Sigmoid colon (tissue), 6 donors: ENCODE measurements at regions not wholly inside any gene's neighbourhood (a gene's known extent, or its start where the extent isn't known, plus 50 kb on each side); places are given as distances from the start of the nearest gene placed in this dataset.
A peak's percentile ranks its signal among the peaks of the same experiment; 100 is the strongest.

ENCODE experiments used
- DNase-seq: peaks from one replicate; pipeline ENCODE4 v3.0.0-alpha.2; 2019
- H3K27ac ChIP-seq, 4 donors: fragments of 200-600 bp; sonication (generic); one replicate each; pipeline ENCODE4 v1.5.1; 2016 to 2019; ENCODE audit warnings: mild to moderate bottlenecking in 1 of 4
- H3K27me3 ChIP-seq, 3 donors: fragments of 200-600 bp; sonication (generic); one replicate each; pipeline ENCODE4 v1.5.1; 2019; ENCODE audit warnings: mild to moderate bottlenecking in 1 of 3
- H3K36me3 ChIP-seq, 4 donors: fragments of 200-600 bp; sonication (generic); one replicate each; pipeline ENCODE4 v1.5.1; 2016 to 2019
- H3K4me1 ChIP-seq, 4 donors: fragments of 200-600 bp; sonication (generic); one replicate each; pipeline ENCODE4 v1.5.1; 2017 to 2019
- H3K4me3 ChIP-seq, 4 donors: fragments of 200-600 bp; sonication (generic); one replicate each; pipeline ENCODE4 v1.5.1; 2017 to 2019; ENCODE audit warnings: mild to moderate bottlenecking in 2 of 4, moderate library complexity in 1 of 4
- H3K9me3 ChIP-seq, 4 donors: fragments of 200-600 bp in 3 of 4; sonication (generic) in 3 of 4; one replicate each; pipeline versions ENCODE4 v1.5.1 to v1.6.1; 2013 to 2019
- EP300 ChIP-seq, 4 donors: sonication (generic); formaldehyde crosslinking; IDR thresholded peaks; one replicate each; pipeline ENCODE4 v1.6.1; 2017; ENCODE audit warnings: antibody characterized with exemption in 4 of 4
- POLR2A ChIP-seq, 2 donors: fragments of 450-650 bp; IDR thresholded peaks; one replicate each; pipeline ENCODE4 v1.6.1; 2016; ENCODE audit warnings: antibody characterized with exemption in 2 of 2, mild to moderate bottlenecking in 2 of 2, moderate library complexity in 2 of 2
- POLR2AphosphoS5 ChIP-seq, 4 donors: sonication (generic); formaldehyde crosslinking; IDR thresholded peaks; one replicate each; pipeline ENCODE4 v1.6.1; 2017; ENCODE audit warnings: antibody characterized with exemption in 4 of 4
- WGBS, 2 donors: extraction: QIAGEN DNeasy Blood & Tissue Kit; methylation state at CpG; one replicate each; pipeline ENCODE4 v1.1.7; 2013; 5-methylcytosine and 5-hydroxymethylcytosine counted together
- intact Hi-C: fragments of 100-400 bp; cut with DNase I; formaldehyde crosslinking; loops from one replicate; pipeline ENCODE4 v1.15.1; 2023
- TF ChIP-seq, protein P1 (sequence below), 4 experiments: fragments of 450-650 bp in 3 of 4; fragments of 200-600 bp in 1 of 4; IDR thresholded peaks; one replicate each; pipeline ENCODE4 v1.5.1; 2016 to 2019; ENCODE audit warnings: antibody characterized with exemption in 4 of 4, mild to moderate bottlenecking in 3 of 4, moderate library complexity in 2 of 4
- donor health status: healthy with polysubstance abuse.
- donor health status: healthy.

GRCh38 chr5:158385982-158386381, 527.0 kb upstream of the CLINT1 start:
- Histone ChIP-seq H3K9me3 (peaks cover 0 to 3% (median 0%) of the 10 kb centered on the region in 4 donors), H3K36me3 (no peaks in the 10 kb centered on the region), H3K27me3 (no peaks in the 10 kb centered on the region), H3K4me3 (no peak overlapping the region), H3K4me1 (peaks cover 0 to 19% (median 8%) of the 10 kb centered on the region in 4 donors), H3K27ac (no peak overlapping the region)
- WGBS, 2 donors: 38 to 84% methylated on average over 3 of the region's 3 CpGs
- TF ChIP-seq POLR2AphosphoS5 (IDR thresholded peaks at IDR 0.05) (no peak), EP300 (IDR thresholded peaks at IDR 0.05) (no peak), POLR2A (IDR thresholded peaks at IDR 0.05) (no peak)
- TF ChIP-seq, protein P1, sequence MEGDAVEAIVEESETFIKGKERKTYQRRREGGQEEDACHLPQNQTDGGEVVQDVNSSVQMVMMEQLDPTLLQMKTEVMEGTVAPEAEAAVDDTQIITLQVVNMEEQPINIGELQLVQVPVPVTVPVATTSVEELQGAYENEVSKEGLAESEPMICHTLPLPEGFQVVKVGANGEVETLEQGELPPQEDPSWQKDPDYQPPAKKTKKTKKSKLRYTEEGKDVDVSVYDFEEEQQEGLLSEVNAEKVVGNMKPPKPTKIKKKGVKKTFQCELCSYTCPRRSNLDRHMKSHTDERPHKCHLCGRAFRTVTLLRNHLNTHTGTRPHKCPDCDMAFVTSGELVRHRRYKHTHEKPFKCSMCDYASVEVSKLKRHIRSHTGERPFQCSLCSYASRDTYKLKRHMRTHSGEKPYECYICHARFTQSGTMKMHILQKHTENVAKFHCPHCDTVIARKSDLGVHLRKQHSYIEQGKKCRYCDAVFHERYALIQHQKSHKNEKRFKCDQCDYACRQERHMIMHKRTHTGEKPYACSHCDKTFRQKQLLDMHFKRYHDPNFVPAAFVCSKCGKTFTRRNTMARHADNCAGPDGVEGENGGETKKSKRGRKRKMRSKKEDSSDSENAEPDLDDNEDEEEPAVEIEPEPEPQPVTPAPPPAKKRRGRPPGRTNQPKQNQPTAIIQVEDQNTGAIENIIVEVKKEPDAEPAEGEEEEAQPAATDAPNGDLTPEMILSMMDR (IDR thresholded peaks at IDR 0.05): no peak
- no peak for DNase-seq
- intact Hi-C loops: no loop called here

- Histone ChIP-seq H3K4me3 (no peak overlapping the region), H3K9me3 (peaks cover 0 to 3% (median 0%) of the 10 kb centered on the region in 4 donors), H3K4me1 (peaks cover 0 to 19% (median 8%) of the 10 kb centered on the region in 4 donors), H3K27me3 (no peaks in the 10 kb centered on the region), H3K27ac (no peak overlapping the region), H3K36me3 (no peaks in the 10 kb centered on the region)
- TF ChIP-seq EP300 (IDR thresholded peaks at IDR 0.05): no peak
- TF ChIP-seq, protein P1 (IDR thresholded peaks at IDR 0.05): no peak
- peak in 1 of 4 donors; percentile 12 for TF ChIP-seq POLR2AphosphoS5 (IDR thresholded peaks at IDR 0.05)
- TF ChIP-seq POLR2A (IDR thresholded peaks at IDR 0.05): no peak
- WGBS, 2 donors: 64 to 74% methylated on average over 1 of the region's 1 CpG
- peak; percentile 56 for DNase-seq
- intact Hi-C loops: no loop called here
Measured at GRCh38 chr5:158384535-158385481, 525.9 kb upstream of the CLINT1 start.

- Histone ChIP-seq H3K4me3 (no peak overlapping the region), H3K27me3 (no peaks in the 10 kb centered on the region), H3K9me3 (peaks cover 0 to 3% (median 0%) of the 10 kb centered on the region in 4 donors), H3K36me3 (no peaks in the 10 kb centered on the region), H3K4me1 (peaks cover 0 to 19% (median 8%) of the 10 kb centered on the region in 4 donors), H3K27ac (no peak overlapping the region)
- no peak for DNase-seq
- WGBS, 2 donors: 14 to 48% methylated on average over 1 of the region's 1 CpG
- TF ChIP-seq POLR2AphosphoS5 (IDR thresholded peaks at IDR 0.05): no peak
- TF ChIP-seq, protein P1 (IDR thresholded peaks at IDR 0.05): no peak
- no peak for TF ChIP-seq POLR2A (IDR thresholded peaks at IDR 0.05)
- TF ChIP-seq EP300 (IDR thresholded peaks at IDR 0.05): no peak
- intact Hi-C loops: no loop called here
Measured at GRCh38 chr5:158383486-158383885, 524.5 kb upstream of the CLINT1 start.

DNA sequence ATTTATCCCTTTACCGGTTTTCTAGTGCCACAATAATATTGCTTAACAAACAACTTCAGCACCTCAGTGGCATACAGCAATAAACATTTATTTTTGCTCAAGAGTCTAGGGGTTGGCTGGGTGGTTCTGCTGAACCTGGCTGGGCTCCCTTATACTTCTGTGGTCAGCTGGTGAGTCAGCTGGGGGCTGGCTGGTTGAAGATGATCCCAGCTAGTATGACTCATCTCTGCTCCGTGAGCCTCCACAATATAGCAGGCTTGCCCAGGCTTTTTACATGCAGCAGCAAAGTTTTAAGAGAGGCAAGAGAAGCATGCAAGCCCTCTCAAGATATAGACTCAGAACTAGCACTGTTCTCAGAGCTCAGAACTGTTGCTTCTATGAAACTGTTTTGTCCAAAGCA, 523.5 kb upstream of the CLINT1 start:
- no peaks in the 10 kb centered on the region for H3K36me3 ChIP-seq
- H3K9me3 ChIP-seq: peaks cover 0 to 3% (median 2%) of the 10 kb centered on the region in 4 donors
- H3K4me3 ChIP-seq: no peak overlapping the region
- H3K4me1 ChIP-seq: peaks cover 0 to 19% (median 8%) of the 10 kb centered on the region in 4 donors
- TF ChIP-seq POLR2AphosphoS5 (IDR thresholded peaks at IDR 0.05) (no peak), EP300 (IDR thresholded peaks at IDR 0.05) (no peak), POLR2A (IDR thresholded peaks at IDR 0.05) (no peak)
- TF ChIP-seq, protein P1 (IDR thresholded peaks at IDR 0.05): no peak
- no peaks in the 10 kb centered on the region for H3K27me3 ChIP-seq
- 4 to 27% methylated on average over 2 of the region's 2 CpGs for WGBS, 2 donors
- peak overlapping the region in 2 of 4 donors; percentile 11 to 55 for H3K27ac ChIP-seq
- peak; percentile 90 for DNase-seq
- intact Hi-C loops: no loop called here
